HepG2 (cell line): ENCODE measurements at regions not wholly inside any gene's neighbourhood (a gene's known extent, or its start where the extent isn't known, plus 50 kb on each side); places are given as distances from the start of the nearest gene placed in this dataset.
A peak's percentile ranks its signal among the peaks of the same experiment; 100 is the strongest.

Experiments used
- ATAC-seq: fragments of 200-7000 bp; cut with Tn5 transposase; 3 replicates; pipeline ENCODE4 v1.9.1; 2020; ENCODE audit warnings: mild to moderate bottlenecking, moderate library complexity
- BruUV-seq: library from RNA; stranded (reverse); fragments of 400-500 nt; replicated peaks from 2 replicates; lab custom pipeline; 2021; lab: Mats Ljungman, UMichigan
- CTCF ChIA-PET: fragments of 300-600 bp; formaldehyde crosslinking; extraction: SDS; loops from one replicate; lab custom pipeline; 2021; ENCODE audit warnings: low total read pairs, inconsistent platforms, low intra/inter-chr PET ratio; lab: Yijun Ruan, JAX
- POLR2A ChIA-PET: fragments of 350-600 bp; sonication (Branson Sonifier 250); formaldehyde crosslinking; loops from one replicate; lab custom pipeline; 2020; ENCODE audit warnings: antibody characterized with exemption, inconsistent platforms; lab: Yijun Ruan, JAX
- DNase-seq: peaks from one replicate; pipeline ENCODE4 v3.0.0-alpha.2; 2015; ENCODE audit warnings: low spot score
- FAIRE-seq: peaks from 3 replicates; lab custom pipeline; 2011; peaks lifted over from hg19 to GRCh38; lab: Jason Lieb, UNC
- H2AFZ ChIP-seq: one replicate; pipeline ENCODE4 v1.6.1; 2011; ENCODE audit warnings: low read length, inconsistent platforms
- H3K27ac ChIP-seq: fragments of 300-600 bp; 3 replicates; pipeline ENCODE4 v1.8.0; 2011; ENCODE audit warnings: mixed run types, mild to moderate bottlenecking, mixed read lengths, low read length, inconsistent platforms; ENCODE audit not compliant: insufficient read depth; ENCODE audit errors: extremely low read length
- H3K27me3 ChIP-seq, 2 experiments: fragments of 200-600 bp in 1 of 2; 2 replicates in 1 of 2; 3 replicates in 1 of 2; pipeline versions ENCODE4 v1.6.0 to v1.8.0; 2011; ENCODE audit warnings: low read length in 2 of 2, mild to moderate bottlenecking in 2 of 2, moderate library complexity in 2 of 2, inconsistent platforms in 1 of 2; ENCODE audit not compliant: insufficient read depth in 2 of 2, control insufficient read depth in 1 of 2
- H3K36me3 ChIP-seq, 2 experiments: fragments of 200-600 bp in 1 of 2; replicated peaks in 1 of 2; 2 replicates in 1 of 2; 3 replicates in 1 of 2; pipeline versions ENCODE4 v1.5.1 to v1.8.0; 2011; ENCODE audit warnings: low read length in 2 of 2, inconsistent platforms in 1 of 2; ENCODE audit not compliant: insufficient read depth in 2 of 2, control insufficient read depth in 1 of 2
- H3K4me1 ChIP-seq: 2 replicates; pipeline ENCODE4 v1.5.1; 2012; ENCODE audit warnings: low read length, inconsistent platforms; ENCODE audit not compliant: insufficient read depth
- H3K4me2 ChIP-seq: 2 replicates; pipeline ENCODE4 v1.6.0; 2011; ENCODE audit warnings: low read depth, low read length, inconsistent platforms
- H3K4me3 ChIP-seq, 3 experiments: fragments of 200-600 bp in 1 of 3; sonication (generic), shearing (Covaris generic) in 1 of 3; replicated peaks in 1 of 3; 2 replicates each; pipeline ENCODE4 v1.5.1; 2011 to 2016; ENCODE audit warnings: low read length in 3 of 3, inconsistent platforms in 2 of 3, low read depth in 2 of 3, mild to moderate bottlenecking in 2 of 3, control low read depth in 1 of 3, mixed read lengths in 1 of 3; ENCODE audit not compliant: insufficient read depth in 1 of 3
- H3K79me2 ChIP-seq: one replicate; pipeline ENCODE4 v1.6.1; 2011; ENCODE audit warnings: low read length, inconsistent platforms; ENCODE audit not compliant: insufficient read depth
- H3K9ac ChIP-seq: 2 replicates; pipeline ENCODE4 v1.6.0; 2011; ENCODE audit warnings: mild to moderate bottlenecking, low read depth, low read length, inconsistent platforms; ENCODE audit not compliant: insufficient read depth
- H3K9me3 ChIP-seq: 2 replicates; pipeline ENCODE4 v1.5.1; 2012; ENCODE audit warnings: mild to moderate bottlenecking, low read length
- H4K20me1 ChIP-seq: 2 replicates; pipeline ENCODE4 v1.6.0; 2011; ENCODE audit warnings: inconsistent platforms, mild to moderate bottlenecking, low read length, moderate library complexity; ENCODE audit not compliant: insufficient read depth
- ELF3 ChIP-seq: IDR thresholded peaks from 2 replicates; pipeline ENCODE4 v1.6.1; 2016; ENCODE audit warnings: missing genetic modification reagents, missing compliant biosample characterization
- SALL1 ChIP-seq: sonication (generic); formaldehyde crosslinking; IDR thresholded peaks from 2 replicates; pipeline ENCODE4 v1.8.0; 2022; ENCODE audit warnings: mild to moderate bottlenecking, missing genetic modification reagents
- ZNF33A ChIP-seq: sonication (generic); formaldehyde crosslinking; IDR thresholded peaks from 2 replicates; pipeline ENCODE4 v1.5.1; 2020; ENCODE audit warnings: missing genetic modification reagents, mild to moderate bottlenecking, moderate library complexity, borderline replicate concordance
- ZNF629 ChIP-seq: sonication (generic); formaldehyde crosslinking; conservative IDR thresholded peaks from 2 replicates; pipeline ENCODE4 v1.5.0; 2020; ENCODE audit warnings: missing genetic modification reagents
- ZNF772 ChIP-seq: sonication (generic); formaldehyde crosslinking; IDR thresholded peaks from 2 replicates; pipeline ENCODE4 v1.5.0; 2020; ENCODE audit warnings: mild to moderate bottlenecking, missing genetic modification reagents
- WGBS: methylation state at CpG from one replicate; pipeline ENCODE4 v1.1.6; 2017; ENCODE audit warnings: low lambda C conversion rate; 5-methylcytosine and 5-hydroxymethylcytosine counted together
- in situ Hi-C: cut with HindIII; loops from 2 replicates; pipeline ENCODE4 v1.10.0; 2017; ENCODE audit warnings: low pct_unique_long_range_greater_than_20kb; ENCODE audit not compliant: extremely low pct_ligation_motif_present
- intact Hi-C: fragments of 100-400 bp; cut with micrococcal nuclease; formaldehyde crosslinking; loops from one replicate; pipeline ENCODE4 v1.10.0; 2022; ENCODE audit not compliant: unreplicated experiment
- TF ChIP-seq, protein P1 (sequence below): sonication (generic); formaldehyde crosslinking; IDR thresholded peaks from 2 replicates; pipeline ENCODE4 v1.4.0; 2020; ENCODE audit warnings: missing genetic modification reagents, low read depth, mild to moderate bottlenecking, borderline replicate concordance
- TF ChIP-seq, protein P2 (sequence below): sonication (generic); formaldehyde crosslinking; IDR thresholded peaks from 2 replicates; pipeline ENCODE4 v1.4.0; 2020; ENCODE audit warnings: missing genetic modification reagents
- TF ChIP-seq, protein P3 (sequence below): sonication (generic); formaldehyde crosslinking; conservative IDR thresholded peaks from 2 replicates; pipeline ENCODE4 v1.5.0; 2020; ENCODE audit warnings: missing genetic modification reagents
- TF ChIP-seq, protein P4 (sequence below): sonication (generic); formaldehyde crosslinking; IDR thresholded peaks from 2 replicates; pipeline ENCODE4 v1.5.0; 2020; ENCODE audit warnings: missing genetic modification reagents
- TF ChIP-seq, protein P5 (sequence below): sonication (generic); formaldehyde crosslinking; IDR thresholded peaks from 2 replicates; pipeline ENCODE4 v1.5.0; 2020; ENCODE audit warnings: mild to moderate bottlenecking, low read depth, missing genetic modification reagents, borderline replicate concordance

DNA sequence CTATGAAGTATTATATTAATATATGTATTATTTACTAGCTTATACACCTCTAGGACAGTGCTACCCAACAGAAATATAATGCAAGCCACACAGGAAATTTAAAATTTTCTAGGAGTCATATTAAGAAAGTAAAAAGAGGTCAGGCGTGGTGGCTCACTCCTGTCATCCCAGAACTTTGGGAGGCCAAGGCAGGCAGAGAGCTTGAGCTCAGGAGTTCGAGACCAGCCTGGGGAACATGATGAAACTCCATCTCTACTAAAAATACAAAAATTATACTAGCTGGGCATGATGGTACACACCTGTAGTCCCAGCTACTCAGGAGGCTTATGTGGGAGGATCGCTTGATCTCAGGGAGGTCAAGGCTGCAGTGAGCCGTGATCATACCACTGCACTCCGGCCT is 237.6 kb upstream of the ZNF217 start:
- WGBS = 95% methylated on average over 5 of the region's 5 CpGs
- in situ Hi-C loops = no loop called here
- DNase-seq (no peak), FAIRE-seq (no peak), ATAC-seq (no peak)
- no TSS peak for BruUV-seq
- ChIA-PET CTCF (no interaction called here), POLR2A (interaction anchor here (1.0 to 2.1 kb wide), 2 partner anchors 30 to 67 kb away, joined by 5 to 26 read pairs; no protein-coding TSS in a partner anchor)
- no peak overlapping the region for H3K4me3 ChIP-seq
- no peaks in the 10 kb centered on the region for H3K9me3 ChIP-seq
- H3K4me2 ChIP-seq = no peak overlapping the region
- H3K4me1 ChIP-seq = peaks cover 51% of the 10 kb centered on the region
- no peak overlapping the region for H3K9ac ChIP-seq
- intact Hi-C loops = no loop called here
- H3K79me2 ChIP-seq = no peaks in the 10 kb centered on the region
- no peak overlapping the region for H2AFZ ChIP-seq
- no peak overlapping the region for H3K27ac ChIP-seq
- TF ChIP-seq ZNF772 (CRISPR knock-in tag) (0 out of 2 replicates have a peak, but pooled peaks have one; percentile 25), SALL1 (CRISPR knock-in tag) (0 out of 2 replicates have a peak, but pooled peaks have one; percentile 17), ZNF629 (CRISPR knock-in tag) (0 out of 2 replicates have a peak, but pooled peaks have one; percentile 10)
- TF ChIP-seq, protein P1, sequence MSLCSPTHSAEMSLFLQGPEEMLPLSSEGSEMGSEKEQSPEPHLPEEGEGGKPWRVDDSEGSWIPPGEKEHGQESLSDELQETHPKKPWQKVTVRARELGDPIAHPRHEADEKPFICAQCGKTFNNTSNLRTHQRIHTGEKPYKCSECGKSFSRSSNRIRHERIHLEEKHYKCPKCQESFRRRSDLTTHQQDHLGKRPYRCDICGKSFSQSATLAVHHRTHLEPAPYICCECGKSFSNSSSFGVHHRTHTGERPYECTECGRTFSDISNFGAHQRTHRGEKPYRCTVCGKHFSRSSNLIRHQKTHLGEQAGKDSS = no peak
- no peaks in the 10 kb centered on the region for H3K27me3 ChIP-seq
- no peaks in the 10 kb centered on the region for H3K36me3 ChIP-seq
- H4K20me1 ChIP-seq = no peaks in the 10 kb centered on the region

DNA sequence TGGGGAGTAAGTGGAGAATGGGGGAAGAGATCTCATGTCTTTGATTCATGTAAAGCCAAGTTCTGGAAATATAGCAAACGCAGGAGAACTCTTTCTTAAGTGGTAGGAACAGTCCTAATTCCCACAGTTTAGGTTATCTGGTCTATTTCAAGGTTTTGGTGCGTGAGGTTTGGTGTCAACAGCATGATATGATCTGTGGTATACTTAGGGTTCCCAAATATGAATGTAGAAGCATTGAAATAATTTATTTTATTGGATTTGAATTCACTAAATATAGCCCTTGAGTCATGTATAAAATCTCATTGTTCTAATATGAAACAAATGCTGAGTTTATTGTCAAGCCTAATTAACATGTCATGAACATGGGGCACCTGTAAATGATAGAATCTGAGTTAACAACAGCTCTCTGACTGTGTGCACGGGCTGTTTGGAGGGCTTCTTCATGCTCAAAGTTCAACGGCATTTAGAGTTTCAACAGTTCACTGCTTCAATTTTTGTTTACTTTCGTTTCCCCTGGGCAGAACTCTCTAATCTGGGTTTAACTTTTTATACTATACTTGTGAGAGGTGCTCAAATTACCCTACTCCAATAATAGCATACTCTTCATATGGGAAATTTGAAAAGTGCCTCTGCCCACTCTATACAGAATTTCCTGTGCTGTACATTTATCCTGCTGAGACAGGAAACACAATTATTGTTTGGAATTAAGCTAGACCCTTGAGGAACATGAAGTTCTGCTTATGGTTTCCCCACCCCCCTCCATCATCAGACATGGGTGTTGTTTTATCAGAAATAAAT is 236.3 kb upstream of the ZNF217 start:
- H3K79me2 ChIP-seq = no peaks in the 10 kb centered on the region
- FAIRE-seq = peak; percentile 81
- in situ Hi-C loops (no loop called here), intact Hi-C loops (loop anchor here (1.0 kb wide), 2 partner anchors 12 to 29 kb away; no protein-coding TSS in a partner anchor)
- ChIA-PET POLR2A (interaction anchor here (0.7 to 2.1 kb wide), 15 partner anchors 10 to 250 kb away, joined by 3 to 26 read pairs (median 4); no protein-coding TSS in a partner anchor), CTCF (no interaction called here)
- H3K36me3 ChIP-seq = no peaks in the 10 kb centered on the region
- peak overlapping the region; percentile 70 for H3K27ac ChIP-seq
- peak overlapping the region; percentile 44 for H2AFZ ChIP-seq
- H3K27me3 ChIP-seq = no peaks in the 10 kb centered on the region
- H4K20me1 ChIP-seq = no peaks in the 10 kb centered on the region
- no TSS peak for BruUV-seq
- peak overlapping the region; percentile 69 for H3K4me2 ChIP-seq
- 28% methylated on average over 5 of the region's 5 CpGs for WGBS
- no peaks in the 10 kb centered on the region for H3K9me3 ChIP-seq
- DNase-seq = peak; percentile 94
- peak; percentile 96 for ATAC-seq
- H3K9ac ChIP-seq = peak overlapping the region; percentile 45
- H3K4me3 ChIP-seq = peak overlapping the region in 2 of 3 experiments; percentile 25 to 33; a peak in 4 of 6 replicates
- peaks cover 64% of the 10 kb centered on the region for H3K4me1 ChIP-seq
- TF ChIP-seq ZNF33A (CRISPR knock-in tag) (no peak), ELF3 (CRISPR knock-in tag) (peak; percentile 79)
- TF ChIP-seq, protein P2, sequence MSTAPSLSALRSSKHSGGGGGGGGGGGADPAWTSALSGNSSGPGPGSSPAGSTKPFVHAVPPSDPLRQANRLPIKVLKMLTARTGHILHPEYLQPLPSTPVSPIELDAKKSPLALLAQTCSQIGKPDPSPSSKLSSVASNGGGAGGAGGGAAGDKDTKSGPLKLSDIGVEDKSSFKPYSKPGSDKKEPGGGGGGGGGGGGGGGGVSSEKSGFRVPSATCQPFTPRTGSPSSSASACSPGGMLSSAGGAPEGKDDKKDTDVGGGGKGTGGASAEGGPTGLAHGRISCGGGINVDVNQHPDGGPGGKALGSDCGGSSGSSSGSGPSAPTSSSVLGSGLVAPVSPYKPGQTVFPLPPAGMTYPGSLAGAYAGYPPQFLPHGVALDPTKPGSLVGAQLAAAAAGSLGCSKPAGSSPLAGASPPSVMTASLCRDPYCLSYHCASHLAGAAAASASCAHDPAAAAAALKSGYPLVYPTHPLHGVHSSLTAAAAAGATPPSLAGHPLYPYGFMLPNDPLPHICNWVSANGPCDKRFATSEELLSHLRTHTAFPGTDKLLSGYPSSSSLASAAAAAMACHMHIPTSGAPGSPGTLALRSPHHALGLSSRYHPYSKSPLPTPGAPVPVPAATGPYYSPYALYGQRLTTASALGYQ = peak; percentile 34; the same call in 1 of the 2 replicates
- TF ChIP-seq, protein P3, sequence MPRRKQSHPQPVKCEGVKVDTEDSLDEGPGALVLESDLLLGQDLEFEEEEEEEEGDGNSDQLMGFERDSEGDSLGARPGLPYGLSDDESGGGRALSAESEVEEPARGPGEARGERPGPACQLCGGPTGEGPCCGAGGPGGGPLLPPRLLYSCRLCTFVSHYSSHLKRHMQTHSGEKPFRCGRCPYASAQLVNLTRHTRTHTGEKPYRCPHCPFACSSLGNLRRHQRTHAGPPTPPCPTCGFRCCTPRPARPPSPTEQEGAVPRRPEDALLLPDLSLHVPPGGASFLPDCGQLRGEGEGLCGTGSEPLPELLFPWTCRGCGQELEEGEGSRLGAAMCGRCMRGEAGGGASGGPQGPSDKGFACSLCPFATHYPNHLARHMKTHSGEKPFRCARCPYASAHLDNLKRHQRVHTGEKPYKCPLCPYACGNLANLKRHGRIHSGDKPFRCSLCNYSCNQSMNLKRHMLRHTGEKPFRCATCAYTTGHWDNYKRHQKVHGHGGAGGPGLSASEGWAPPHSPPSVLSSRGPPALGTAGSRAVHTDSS (CRISPR knock-in tag) = no peak
- TF ChIP-seq, protein P4, sequence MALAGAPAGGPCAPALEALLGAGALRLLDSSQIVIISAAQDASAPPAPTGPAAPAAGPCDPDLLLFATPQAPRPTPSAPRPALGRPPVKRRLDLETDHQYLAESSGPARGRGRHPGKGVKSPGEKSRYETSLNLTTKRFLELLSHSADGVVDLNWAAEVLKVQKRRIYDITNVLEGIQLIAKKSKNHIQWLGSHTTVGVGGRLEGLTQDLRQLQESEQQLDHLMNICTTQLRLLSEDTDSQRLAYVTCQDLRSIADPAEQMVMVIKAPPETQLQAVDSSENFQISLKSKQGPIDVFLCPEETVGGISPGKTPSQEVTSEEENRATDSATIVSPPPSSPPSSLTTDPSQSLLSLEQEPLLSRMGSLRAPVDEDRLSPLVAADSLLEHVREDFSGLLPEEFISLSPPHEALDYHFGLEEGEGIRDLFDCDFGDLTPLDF = no peak
- TF ChIP-seq, protein P5, sequence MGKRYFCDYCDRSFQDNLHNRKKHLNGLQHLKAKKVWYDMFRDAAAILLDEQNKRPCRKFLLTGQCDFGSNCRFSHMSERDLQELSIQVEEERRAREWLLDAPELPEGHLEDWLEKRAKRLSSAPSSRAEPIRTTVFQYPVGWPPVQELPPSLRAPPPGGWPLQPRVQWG (CRISPR knock-in tag) = no peak
